HG02610 (cell line): ENCODE measurements at regions not wholly inside any gene's neighbourhood (a gene's known extent, or its start where the extent isn't known, plus 50 kb on each side); places are given as distances from the start of the nearest gene placed in this dataset.

Source experiments
- ATAC-seq: cut with Tn5 transposase; IDR thresholded peaks from one replicate; pipeline ENCODE4 v1.9.1; 2021; ENCODE audit warnings: mild to moderate bottlenecking, moderate library complexity; ENCODE audit not compliant: unreplicated experiment

DNA sequence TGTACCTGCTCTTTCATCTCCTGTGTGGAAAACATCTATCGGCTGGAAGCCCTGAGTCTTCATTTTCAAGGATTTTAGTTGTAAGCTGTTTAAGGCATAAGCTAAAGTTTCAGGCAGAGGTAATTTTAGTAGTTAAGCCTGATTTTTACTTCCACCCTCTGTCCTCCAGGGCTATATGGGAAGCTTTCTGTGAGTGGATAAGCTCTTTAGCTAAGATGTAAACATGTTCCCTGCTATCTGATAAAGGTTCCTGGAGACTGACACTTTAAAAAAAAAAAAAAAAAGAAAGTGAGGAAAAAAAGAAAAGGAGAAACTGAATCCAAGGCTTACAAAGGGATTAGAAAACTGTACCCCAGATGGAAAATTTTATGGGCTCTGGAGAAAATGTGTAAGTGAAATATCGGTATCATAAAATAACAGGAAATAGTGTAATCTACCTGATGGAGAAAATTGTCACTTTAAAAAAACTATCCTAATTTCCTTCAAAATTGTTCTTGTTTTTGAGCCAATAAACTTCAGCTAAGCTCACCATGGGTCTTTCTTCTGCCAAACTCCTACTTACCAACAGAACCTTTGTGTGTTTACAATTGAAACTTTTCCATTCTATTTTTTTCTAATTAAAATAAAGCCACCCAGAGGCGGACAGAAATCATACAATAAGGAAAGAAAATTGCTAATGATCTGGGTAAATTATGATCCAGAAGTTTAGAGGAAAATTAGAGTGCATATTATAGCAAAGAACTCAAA lies 180.5 kb downstream of the TGFB2 start:
- no peak for ATAC-seq

DNA sequence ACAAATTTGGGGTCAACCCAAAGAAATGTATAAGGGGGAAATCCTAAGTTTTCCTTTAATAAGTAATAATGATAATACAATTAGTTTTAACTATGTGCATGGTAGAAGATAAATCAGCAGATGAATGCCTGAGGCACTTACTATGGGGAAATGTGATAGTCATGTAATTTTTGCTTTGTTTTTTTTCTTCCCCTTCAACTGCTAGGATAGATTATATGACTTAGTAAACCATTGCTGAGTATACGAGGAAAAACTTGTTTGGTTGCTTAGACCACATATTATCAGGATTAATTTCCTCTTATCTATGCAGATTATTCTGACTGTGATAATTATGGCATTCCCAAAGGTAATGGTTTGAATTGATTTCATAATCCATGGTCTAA lies 181.1 kb downstream of the TGFB2 start:
- no peak for ATAC-seq

DNA sequence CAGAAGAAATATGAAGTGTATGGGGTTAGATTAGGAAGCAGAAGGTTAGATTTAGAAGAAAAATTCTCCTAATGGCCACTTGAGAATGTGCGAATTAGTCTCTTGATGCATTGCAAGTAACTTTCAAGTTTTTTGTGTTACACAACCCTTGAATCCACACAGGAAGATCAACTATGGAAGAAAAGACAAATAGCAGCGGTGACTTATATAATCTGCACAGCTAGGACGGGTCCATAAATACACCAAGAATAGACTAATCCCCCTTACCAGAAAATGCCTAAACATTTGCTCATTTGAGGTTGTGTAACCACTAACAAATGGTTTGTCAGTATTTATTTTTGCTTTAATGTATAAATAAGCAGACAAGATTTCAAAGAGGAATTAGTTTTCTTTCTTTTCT lies 182.6 kb downstream of the TGFB2 start:
- ATAC-seq = no peak

DNA sequence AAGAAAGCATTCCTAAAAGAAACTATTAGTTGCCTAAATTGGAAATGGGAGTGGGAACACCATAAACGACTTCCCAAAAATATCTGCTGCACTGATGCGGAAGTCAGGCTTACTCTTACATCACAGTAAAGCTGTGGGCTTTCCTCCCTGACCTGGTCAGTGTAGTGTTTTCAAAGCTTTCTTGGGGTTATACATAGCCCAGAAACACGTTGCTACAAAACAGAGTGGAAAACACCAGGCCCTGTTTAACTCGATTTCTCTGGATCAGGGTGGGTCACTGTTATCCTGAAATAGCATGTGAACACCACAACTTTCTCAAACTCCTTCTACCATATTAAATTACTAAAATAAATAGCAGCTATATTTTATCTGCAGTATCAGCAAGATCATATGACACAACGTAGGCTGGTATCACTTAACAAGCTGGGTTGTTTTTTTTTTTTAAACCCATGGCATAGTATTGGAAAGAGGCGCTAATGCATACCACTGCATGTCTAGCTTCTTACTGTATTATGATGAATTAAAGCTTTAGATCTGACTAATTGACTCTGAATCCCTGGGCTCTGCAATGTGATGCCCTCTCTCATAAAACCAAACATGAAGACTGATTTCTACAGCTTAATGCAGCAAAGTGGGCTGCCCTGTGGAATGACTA lies 184.6 kb downstream of the TGFB2 start:
- ATAC-seq = no peak

GRCh38 chr1:218531936-218532335 lies 186.8 kb downstream of the TGFB2 start:
- no peak for ATAC-seq

- ATAC-seq = no peak
These were observed 191.3 kb downstream of the TGFB2 start for GRCh38 chr1:218536296-218536986.

DNA sequence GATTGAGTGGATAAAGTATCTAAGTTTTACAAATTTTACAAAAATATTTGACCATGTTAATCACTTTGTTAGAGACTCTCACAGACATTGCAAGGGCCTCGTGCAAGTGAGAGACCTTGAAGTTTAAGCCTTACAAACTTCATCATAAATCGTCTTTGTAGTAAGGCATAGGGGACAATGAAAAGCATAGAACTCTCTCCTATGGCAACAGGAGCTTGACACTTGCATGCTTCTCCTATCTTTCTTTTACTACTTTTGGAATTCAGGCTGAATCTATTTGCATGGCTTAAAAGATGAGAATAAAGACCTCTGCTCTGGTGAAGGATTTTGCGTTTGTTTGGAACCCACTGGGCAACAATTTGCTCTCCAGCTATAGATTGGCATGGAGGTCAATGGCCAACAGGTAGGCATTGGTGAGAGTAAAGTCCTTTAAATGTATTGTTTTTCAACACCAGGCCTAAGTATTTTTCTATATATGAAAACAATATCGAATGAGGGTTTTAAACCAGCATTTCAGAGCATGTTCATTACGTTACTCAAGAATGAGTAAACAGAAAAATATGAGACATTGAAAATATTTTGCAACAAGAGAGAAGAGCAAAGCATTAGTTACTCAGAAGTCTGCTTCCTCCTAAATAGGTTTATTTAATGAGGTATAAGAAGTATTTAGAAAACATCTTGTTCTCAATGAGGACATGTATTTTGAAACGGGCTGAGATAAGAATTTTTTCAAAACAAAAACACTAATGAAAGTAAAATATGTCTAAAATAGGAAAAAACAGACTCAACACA lies 192.2 kb downstream of the TGFB2 start:
- no peak for ATAC-seq

- no peak for ATAC-seq
These were observed 193.2 kb downstream of the TGFB2 start for GRCh38 chr1:218538341-218538740.

DNA sequence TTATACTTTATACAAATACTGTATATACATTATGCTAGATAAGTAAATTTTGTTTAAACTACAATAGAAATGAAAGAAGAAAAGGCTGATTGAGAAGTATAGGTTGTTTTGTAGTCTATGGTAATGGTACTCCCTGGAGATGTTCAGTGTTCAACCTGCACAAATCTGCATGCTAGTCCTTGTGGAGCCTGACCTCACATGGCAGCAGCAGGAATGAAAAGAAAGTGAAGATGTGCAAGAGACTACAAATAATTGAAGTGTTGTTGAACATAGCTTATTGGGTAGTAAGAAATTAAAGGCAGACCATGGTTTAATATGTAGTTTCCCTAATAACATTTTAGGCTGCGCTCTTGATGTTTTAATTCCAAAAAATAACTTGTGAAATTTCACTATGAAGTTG lies 201.2 kb downstream of the TGFB2 start:
- ATAC-seq = no peak

- no peak for ATAC-seq
These were observed 203.0 kb downstream of the TGFB2 start for GRCh38 chr1:218547957-218548730.

DNA sequence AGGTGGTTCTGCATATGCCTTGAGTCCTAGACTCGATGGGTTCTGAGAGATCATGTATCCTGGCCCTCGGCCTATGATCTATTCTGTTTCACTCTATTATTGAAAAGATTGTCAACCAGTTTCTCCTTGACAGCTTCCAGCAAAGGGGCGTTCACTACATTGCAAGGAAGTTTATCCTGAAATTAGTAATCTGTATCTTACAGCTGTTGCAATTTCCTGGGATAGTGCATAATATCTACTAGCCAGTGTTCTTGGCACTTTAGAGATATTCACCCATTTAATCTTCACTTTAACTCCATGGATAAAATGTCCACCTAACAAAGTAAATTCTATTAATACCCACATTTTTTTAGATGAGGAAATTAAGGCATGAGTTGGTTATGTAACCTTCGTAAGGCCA lies 203.6 kb downstream of the TGFB2 start:
- no peak for ATAC-seq

- ATAC-seq = no peak
These were observed 208.1 kb downstream of the TGFB2 start for GRCh38 chr1:218553197-218553596.

GRCh38 chr1:218556016-218556415 lies 210.9 kb downstream of the TGFB2 start:
- no peak for ATAC-seq

DNA sequence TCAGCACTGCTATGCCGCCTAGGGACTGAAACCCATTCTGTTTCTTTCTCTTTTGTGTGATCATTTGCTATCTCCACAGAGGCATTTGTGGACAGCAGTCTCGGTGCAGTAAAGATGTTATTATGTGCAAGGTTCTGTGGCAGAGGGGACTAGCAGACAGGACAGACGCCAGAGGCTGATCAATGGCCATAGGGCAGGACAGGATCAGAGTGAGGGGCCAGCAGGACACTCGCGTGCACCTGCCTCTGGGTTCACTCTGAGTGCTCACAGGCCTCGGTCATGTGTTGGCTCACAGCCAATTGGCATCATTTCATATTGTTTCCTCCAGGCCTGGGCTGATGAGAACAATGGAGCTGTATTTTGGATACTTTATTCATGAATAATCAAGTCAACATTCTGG lies 212.6 kb downstream of the TGFB2 start:
- no peak for ATAC-seq

GRCh38 chr1:218558271-218558810 lies 213.2 kb downstream of the TGFB2 start:
- no peak for ATAC-seq

- no peak for ATAC-seq
These were observed 220.2 kb downstream of the TGFB2 start for GRCh38 chr1:218565377-218565776.

DNA sequence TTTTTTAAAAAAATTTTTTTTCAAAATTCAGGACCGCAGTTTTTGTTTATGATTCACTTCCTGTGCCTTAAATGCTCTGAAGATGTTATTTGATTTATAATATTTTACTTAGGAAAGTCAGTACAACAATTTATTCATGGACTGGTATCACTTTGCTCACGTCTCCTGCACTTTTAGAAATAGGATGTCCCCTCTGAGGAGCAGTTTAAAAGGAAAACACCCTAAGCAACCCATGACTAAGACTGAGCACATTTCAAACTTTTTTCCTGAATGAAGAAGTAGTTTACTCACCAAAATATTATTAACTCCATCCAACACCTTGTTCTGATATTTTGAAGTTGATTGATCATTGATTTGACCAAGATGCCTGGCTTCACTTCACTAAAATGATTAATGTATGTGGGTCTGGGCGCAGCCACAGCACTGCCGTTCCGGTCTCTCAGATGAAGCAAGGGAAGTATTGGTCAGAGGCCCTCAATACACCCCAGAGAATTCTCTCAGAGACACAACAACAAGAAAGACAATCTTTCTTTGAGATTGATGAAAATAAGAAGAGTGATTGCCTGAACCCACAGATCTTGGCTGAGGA lies 223.9 kb downstream of the TGFB2 start:
- no peak for ATAC-seq

GRCh38 chr1:218570456-218570855 lies 225.3 kb downstream of the TGFB2 start:
- ATAC-seq = no peak

- ATAC-seq = no peak
These were observed 226.4 kb downstream of the TGFB2 start for GRCh38 chr1:218571491-218571890.

DNA sequence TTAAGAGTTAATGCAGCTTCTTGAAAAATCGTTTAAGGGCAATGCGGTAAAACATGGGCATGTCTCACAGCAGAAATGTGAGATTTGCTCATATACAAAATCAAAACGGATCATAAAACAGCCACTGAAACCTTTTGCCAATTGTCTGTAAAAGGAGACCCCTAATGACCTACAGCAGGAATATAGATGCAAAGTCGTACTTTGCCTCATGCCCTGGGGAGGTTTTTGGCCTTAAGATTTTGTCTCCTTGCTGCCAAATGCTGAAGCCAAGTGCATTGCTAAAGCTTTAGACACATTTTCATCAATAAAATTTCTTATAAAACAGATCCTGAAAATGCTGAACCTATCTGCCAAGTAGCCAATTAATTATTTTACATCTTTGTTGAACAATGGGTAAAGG lies 226.9 kb downstream of the TGFB2 start:
- ATAC-seq = no peak
